ENCODE measurements at regions not wholly inside any gene's neighbourhood (a gene's known extent, or its start where the extent isn't known, plus 50 kb on each side); places are given as distances from the start of the nearest gene placed in this dataset.

DNA sequence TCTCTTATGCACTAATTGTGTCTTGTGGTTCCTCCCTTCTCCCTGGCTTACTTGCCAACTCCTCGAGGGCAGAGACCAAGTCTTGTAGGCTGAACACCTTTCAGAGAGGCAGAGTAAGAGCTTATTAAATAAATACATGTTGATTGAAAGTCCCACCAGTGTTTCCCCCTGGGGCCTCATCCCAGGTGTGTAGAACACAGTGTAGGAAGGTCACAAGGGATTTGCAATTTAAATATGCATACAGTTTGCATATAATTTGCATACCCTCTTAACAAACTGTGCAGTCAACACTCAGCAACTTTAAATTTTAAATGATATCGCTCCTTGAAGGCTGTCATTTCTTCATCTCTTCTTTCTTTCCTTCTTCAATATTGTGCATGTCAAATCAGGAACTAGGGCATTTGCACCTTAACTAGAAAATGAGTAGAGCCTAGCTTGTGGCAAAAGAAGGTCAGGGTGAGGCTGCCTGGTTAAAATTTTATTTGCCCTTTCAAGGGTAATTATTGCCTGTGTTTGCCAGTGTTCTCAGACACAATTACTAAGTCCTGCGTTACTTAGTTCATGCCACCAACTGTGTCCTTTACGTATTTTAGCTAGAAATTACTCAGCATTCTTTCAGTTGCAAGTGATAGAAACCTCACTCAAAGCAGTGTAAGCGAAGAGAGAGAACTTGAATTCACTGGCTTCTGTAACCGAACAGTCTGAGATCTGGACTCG is 465.7 kb downstream of the HAPSTR1 start:
- no peak for DNase-seq (ENCODE audit: extremely low read depth, low read depth)
- TF ChIP-seq, protein P1, sequence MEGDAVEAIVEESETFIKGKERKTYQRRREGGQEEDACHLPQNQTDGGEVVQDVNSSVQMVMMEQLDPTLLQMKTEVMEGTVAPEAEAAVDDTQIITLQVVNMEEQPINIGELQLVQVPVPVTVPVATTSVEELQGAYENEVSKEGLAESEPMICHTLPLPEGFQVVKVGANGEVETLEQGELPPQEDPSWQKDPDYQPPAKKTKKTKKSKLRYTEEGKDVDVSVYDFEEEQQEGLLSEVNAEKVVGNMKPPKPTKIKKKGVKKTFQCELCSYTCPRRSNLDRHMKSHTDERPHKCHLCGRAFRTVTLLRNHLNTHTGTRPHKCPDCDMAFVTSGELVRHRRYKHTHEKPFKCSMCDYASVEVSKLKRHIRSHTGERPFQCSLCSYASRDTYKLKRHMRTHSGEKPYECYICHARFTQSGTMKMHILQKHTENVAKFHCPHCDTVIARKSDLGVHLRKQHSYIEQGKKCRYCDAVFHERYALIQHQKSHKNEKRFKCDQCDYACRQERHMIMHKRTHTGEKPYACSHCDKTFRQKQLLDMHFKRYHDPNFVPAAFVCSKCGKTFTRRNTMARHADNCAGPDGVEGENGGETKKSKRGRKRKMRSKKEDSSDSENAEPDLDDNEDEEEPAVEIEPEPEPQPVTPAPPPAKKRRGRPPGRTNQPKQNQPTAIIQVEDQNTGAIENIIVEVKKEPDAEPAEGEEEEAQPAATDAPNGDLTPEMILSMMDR (IDR thresholded peaks at IDR 0.05; ENCODE audit: low read depth, low read length): no peak

DNA sequence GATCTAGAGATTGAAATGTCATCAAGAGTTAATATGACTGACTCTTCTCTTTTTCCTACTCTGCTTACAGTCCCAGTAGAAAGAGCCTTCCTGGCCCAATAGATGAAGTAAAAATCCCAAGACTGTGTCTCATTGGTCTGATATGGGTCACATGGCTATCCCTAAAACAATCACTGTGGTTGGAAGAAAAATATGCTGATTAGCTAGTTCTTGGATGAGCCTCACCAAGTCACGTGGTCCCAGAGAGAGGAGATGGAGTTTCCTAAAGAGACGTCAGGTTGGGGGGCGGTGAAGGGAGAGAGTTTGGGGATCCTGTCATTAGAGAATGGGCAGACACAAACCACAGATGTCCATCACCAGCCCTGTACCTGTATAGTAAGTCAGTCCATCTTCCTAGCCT is 466.3 kb downstream of the HAPSTR1 start:
- TF ChIP-seq, protein P1 (IDR thresholded peaks at IDR 0.05; ENCODE audit: low read depth, low read length): no peak
- no peak for DNase-seq (ENCODE audit: extremely low read depth, low read depth)

DNA sequence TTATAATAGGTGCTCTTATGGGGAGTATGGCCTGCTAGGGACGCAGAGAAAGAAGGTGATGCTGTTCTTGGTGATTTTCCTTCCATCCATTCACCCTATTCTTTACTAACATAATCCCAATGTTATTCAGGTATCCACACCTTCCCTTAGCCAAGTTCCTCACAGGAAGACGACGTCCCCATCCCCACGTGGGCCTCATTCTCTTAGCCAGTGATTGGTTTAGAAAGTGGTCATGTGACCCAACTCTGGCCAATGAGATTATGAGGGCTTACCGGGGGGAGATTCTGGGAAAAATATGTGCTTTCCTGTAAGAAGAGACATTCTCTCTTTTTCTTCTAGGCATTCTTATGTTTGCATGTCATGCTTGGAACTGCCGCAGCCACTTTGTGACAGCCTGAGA is 474.7 kb downstream of the HAPSTR1 start:
- DNase-seq (ENCODE audit: extremely low read depth, low read depth): no peak
- TF ChIP-seq, protein P1 (IDR thresholded peaks at IDR 0.05; ENCODE audit: low read depth, low read length): no peak

DNA sequence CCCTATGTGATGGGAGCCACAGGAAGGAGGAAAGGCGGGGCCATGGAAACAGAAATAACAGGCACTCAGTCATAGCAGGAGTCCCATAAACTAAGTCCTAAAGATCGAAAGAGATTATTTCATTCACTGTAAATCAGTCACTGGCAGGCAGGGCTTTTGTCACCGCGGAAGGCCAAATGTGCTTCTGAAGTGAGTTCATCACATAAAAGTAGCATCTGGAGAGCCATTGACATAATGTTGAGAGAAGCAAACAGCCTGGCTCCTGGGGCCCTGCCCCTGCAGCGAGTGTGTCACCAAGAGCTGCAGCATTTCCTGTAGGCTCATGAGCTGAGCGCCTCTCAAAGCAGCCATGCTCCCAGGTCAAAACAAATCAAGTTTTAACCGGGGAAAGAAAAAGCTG is 476.2 kb downstream of the HAPSTR1 start:
- DNase-seq (ENCODE audit: extremely low read depth, low read depth): no peak

DNA sequence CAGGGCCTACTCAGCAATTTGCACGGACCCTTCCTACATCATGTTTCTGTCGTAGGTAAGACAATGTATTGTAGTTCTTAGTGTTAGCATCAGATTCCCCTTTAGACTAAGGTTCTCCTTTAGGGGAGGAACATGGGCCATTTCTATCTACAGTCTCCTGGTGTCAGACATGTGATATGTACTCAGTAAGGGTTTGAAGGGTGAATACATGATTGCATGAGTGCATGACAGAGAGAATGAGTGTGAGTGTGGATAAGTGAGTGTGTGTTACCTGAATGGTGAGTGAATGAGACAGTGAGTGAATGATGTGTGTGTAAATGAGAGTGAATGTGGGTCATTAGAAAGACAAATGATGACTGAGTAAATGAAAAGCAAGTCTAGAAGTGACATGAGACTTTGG is 476.8 kb downstream of the HAPSTR1 start:
- DNase-seq (ENCODE audit: extremely low read depth, low read depth): no peak
- TF ChIP-seq, protein P1 (IDR thresholded peaks at IDR 0.05; ENCODE audit: low read depth, low read length): no peak

More for the DNA sequence above, 476.2 kb downstream of the HAPSTR1 start:
- TF ChIP-seq, protein P1 (IDR thresholded peaks at IDR 0.05; ENCODE audit: low read depth, low read length): no peak

DNA sequence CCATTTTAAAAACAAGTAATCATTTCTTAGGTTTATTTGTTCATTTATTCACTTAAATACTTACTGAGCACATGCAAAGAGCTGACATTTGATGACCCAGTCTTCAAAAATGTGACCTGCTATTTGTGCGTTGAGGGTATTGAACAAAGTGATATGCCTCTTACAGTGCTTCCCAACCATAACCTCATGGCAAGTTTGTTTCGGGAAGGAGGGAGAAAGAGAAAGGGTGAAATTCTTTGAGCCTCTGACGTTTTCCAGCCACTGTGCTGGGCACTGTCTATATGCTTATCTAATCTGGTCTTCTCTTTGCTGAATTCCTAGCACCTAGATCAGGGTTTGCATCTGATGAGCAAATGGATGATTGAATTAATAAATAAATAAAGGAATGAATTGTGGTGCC is 479.1 kb downstream of the HAPSTR1 start:
- TF ChIP-seq, protein P1 (IDR thresholded peaks at IDR 0.05; ENCODE audit: low read depth, low read length): no peak
- no peak for DNase-seq (ENCODE audit: extremely low read depth, low read depth)

DNA sequence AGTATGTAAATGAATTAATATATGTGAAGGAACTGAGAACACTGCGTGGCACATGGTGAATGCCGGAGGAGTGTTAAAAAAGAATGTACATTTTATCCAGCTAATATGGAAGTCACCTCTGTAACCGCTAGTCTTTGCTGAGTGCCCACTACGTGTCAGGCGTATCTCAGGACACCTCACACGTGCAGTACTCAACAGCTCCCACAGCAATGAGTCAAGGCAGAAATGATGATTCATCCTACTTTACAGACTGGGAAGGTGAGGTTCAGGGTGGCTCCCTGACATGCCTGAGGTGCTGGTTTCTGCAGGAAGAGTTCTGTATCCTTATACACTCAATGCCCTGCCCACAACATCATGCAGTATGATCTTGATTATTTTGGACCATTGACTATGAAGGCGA is 487.0 kb downstream of the HAPSTR1 start:
- TF ChIP-seq, protein P1 (IDR thresholded peaks at IDR 0.05; ENCODE audit: low read depth, low read length): no peak
- DNase-seq (ENCODE audit: extremely low read depth, low read depth): no peak
